ENCODE measurements at regions not wholly inside any gene's neighbourhood (a gene's known extent, or its start where the extent isn't known, plus 50 kb on each side); places are given as distances from the start of the nearest gene placed in this dataset.
"Not testable (repeated sequence)": the region's sequence is repeated elsewhere in the genome, so short reads cannot be mapped to it uniquely, and the experiment has no call there.

DNA sequence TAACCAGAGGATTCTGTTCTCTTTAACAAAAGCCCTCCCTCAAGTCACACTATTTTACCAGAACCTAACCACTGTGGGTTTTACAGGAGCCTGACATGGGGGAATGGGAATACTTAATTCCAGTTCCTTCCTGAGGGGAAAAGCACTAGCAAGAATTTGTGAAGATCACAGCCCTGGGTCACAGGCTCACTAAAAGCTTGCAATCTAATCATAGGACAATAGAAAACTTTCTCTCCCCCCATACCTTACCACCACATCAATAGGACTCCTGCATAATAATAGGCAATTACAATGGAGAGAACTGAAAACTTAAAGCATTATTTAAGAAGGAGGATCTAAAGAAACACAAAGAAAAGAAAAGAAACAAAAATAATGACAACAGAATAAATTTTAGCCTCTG is 225.8 kb upstream of the ZNF804A start:
- no peak for TF ChIP-seq EZH2 (IDR thresholded peaks at IDR 0.05; ENCODE audit: borderline replicate concordance, low read length)
- TF ChIP-seq, protein P1, sequence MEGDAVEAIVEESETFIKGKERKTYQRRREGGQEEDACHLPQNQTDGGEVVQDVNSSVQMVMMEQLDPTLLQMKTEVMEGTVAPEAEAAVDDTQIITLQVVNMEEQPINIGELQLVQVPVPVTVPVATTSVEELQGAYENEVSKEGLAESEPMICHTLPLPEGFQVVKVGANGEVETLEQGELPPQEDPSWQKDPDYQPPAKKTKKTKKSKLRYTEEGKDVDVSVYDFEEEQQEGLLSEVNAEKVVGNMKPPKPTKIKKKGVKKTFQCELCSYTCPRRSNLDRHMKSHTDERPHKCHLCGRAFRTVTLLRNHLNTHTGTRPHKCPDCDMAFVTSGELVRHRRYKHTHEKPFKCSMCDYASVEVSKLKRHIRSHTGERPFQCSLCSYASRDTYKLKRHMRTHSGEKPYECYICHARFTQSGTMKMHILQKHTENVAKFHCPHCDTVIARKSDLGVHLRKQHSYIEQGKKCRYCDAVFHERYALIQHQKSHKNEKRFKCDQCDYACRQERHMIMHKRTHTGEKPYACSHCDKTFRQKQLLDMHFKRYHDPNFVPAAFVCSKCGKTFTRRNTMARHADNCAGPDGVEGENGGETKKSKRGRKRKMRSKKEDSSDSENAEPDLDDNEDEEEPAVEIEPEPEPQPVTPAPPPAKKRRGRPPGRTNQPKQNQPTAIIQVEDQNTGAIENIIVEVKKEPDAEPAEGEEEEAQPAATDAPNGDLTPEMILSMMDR (IDR thresholded peaks at IDR 0.05; ENCODE audit: low read length), result no peak
- Histone ChIP-seq H3K9me2 (ENCODE audit: low read depth, low read length) (no peaks in the 10 kb centered on the region), H2AFZ (ENCODE audit: low read length) (no peak overlapping the region), H3K79me2 (ENCODE audit: insufficient read depth, low read length) (no peaks in the 10 kb centered on the region), H3K9ac (ENCODE audit: low read length) (no peak overlapping the region), H3K4me2 (ENCODE audit: low read length) (no peak overlapping the region), H3K9me3 (ENCODE audit: low read length) (peaks cover 24% of the 10 kb centered on the region), H3K27me3 (ENCODE audit: insufficient read depth, low read length) (no peaks in the 10 kb centered on the region), H3K36me3 (ENCODE audit: insufficient read depth, low read length) (no peaks in the 10 kb centered on the region; the same call in 1 of the 2 replicates), H3F3A (ENCODE audit: insufficient read depth, low read length) (no peaks in the 10 kb centered on the region), H4K20me1 (ENCODE audit: insufficient read depth, low read length) (no peaks in the 10 kb centered on the region), H3K27ac (ENCODE audit: low read depth, low read length, poor library complexity, severe bottlenecking) (no peak overlapping the region), H3K4me3 (ENCODE audit: low read depth, low read length, poor library complexity, severe bottlenecking) (no peak overlapping the region), H3K4me1 (ENCODE audit: insufficient read depth, low read length, severe bottlenecking) (peaks cover 5% of the 10 kb centered on the region)

DNA sequence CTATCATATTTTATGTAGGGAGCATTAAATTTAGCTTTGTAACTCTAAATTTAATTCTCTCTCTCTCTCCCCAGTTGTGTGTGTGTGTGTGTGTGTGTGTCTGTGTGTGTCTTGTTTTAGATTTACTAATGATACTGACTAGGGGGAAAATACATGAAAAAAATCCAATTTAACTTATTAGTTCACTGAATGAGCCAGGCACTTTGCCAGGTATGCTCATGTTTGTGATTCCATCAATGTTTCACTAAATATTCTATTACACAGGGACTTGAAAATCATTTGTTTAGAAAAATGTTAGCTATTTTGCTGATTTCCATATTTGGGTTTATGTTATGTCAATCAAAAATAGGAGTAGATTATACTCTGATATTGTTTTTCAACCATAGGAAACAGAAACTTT is 203.7 kb upstream of the ZNF804A start:
- peaks cover 4% of the 10 kb centered on the region for H3K4me1 ChIP-seq (ENCODE audit: insufficient read depth, low read length, severe bottlenecking)
- H3K9me3 ChIP-seq (ENCODE audit: low read length), result peaks cover 8% of the 10 kb centered on the region; the same call in 1 of the 2 replicates
- no peaks in the 10 kb centered on the region for H3F3A ChIP-seq (ENCODE audit: insufficient read depth, low read length)
- H3K4me3 ChIP-seq (ENCODE audit: low read depth, low read length, poor library complexity, severe bottlenecking), result no peak overlapping the region
- no peaks in the 10 kb centered on the region for H4K20me1 ChIP-seq (ENCODE audit: insufficient read depth, low read length)
- no peaks in the 10 kb centered on the region for H3K27me3 ChIP-seq (ENCODE audit: insufficient read depth, low read length)
- H3K4me2 ChIP-seq (ENCODE audit: low read length), result no peak overlapping the region
- H2AFZ ChIP-seq (ENCODE audit: low read length), result no peak overlapping the region
- no peak overlapping the region for H3K27ac ChIP-seq (ENCODE audit: low read depth, low read length, poor library complexity, severe bottlenecking)
- H3K79me2 ChIP-seq (ENCODE audit: insufficient read depth, low read length), result no peaks in the 10 kb centered on the region
- TF ChIP-seq EZH2 (IDR thresholded peaks at IDR 0.05; ENCODE audit: borderline replicate concordance, low read length), result no peak
- H3K9me2 ChIP-seq (ENCODE audit: low read depth, low read length), result no peaks in the 10 kb centered on the region
- H3K9ac ChIP-seq (ENCODE audit: low read length), result no peak overlapping the region
- H3K36me3 ChIP-seq (ENCODE audit: insufficient read depth, low read length), result no peaks in the 10 kb centered on the region

GRCh38 chr2:184402381-184402780 is 195.9 kb upstream of the ZNF804A start:
- no peak overlapping the region for H3K4me3 ChIP-seq (ENCODE audit: low read depth, low read length, poor library complexity, severe bottlenecking)
- H3F3A ChIP-seq (ENCODE audit: insufficient read depth, low read length), result no peaks in the 10 kb centered on the region
- H2AFZ ChIP-seq (ENCODE audit: low read length), result no peak overlapping the region
- no peak overlapping the region for H3K4me2 ChIP-seq (ENCODE audit: low read length)
- H3K9me3 ChIP-seq (ENCODE audit: low read length), result peaks cover 15% of the 10 kb centered on the region
- no peaks in the 10 kb centered on the region for H4K20me1 ChIP-seq (ENCODE audit: insufficient read depth, low read length)
- no peak overlapping the region for H3K9ac ChIP-seq (ENCODE audit: low read length)
- TF ChIP-seq EZH2 (IDR thresholded peaks at IDR 0.05; ENCODE audit: borderline replicate concordance, low read length), result no peak
- TF ChIP-seq, protein P1 (IDR thresholded peaks at IDR 0.05; ENCODE audit: low read length), result no peak
- no peaks in the 10 kb centered on the region for H3K4me1 ChIP-seq (ENCODE audit: insufficient read depth, low read length, severe bottlenecking)
- H3K27ac ChIP-seq (ENCODE audit: low read depth, low read length, poor library complexity, severe bottlenecking), result no peak overlapping the region
- H3K79me2 ChIP-seq (ENCODE audit: insufficient read depth, low read length), result no peaks in the 10 kb centered on the region
- no peaks in the 10 kb centered on the region for H3K9me2 ChIP-seq (ENCODE audit: low read depth, low read length)
- no peaks in the 10 kb centered on the region; the same call in 1 of the 2 replicates for H3K36me3 ChIP-seq (ENCODE audit: insufficient read depth, low read length)
- H3K27me3 ChIP-seq (ENCODE audit: insufficient read depth, low read length), result no peaks in the 10 kb centered on the region

- H3K9me2 ChIP-seq (ENCODE audit: low read depth, low read length); H3K4me3 ChIP-seq (ENCODE audit: low read depth, low read length, poor library complexity, severe bottlenecking); H3K79me2 ChIP-seq (ENCODE audit: insufficient read depth, low read length); H3K36me3 ChIP-seq (ENCODE audit: insufficient read depth, low read length); H2AFZ ChIP-seq (ENCODE audit: low read length); H3K4me2 ChIP-seq (ENCODE audit: low read length); H3K9ac ChIP-seq (ENCODE audit: low read length); H3K27ac ChIP-seq (ENCODE audit: low read depth, low read length, poor library complexity, severe bottlenecking); H4K20me1 ChIP-seq (ENCODE audit: insufficient read depth, low read length); H3K4me1 ChIP-seq (ENCODE audit: insufficient read depth, low read length, severe bottlenecking); H3F3A ChIP-seq (ENCODE audit: insufficient read depth, low read length); H3K27me3 ChIP-seq (ENCODE audit: insufficient read depth, low read length): not testable (repeated sequence)
- H3K9me3 ChIP-seq (ENCODE audit: low read length), result peaks cover 13% of the 10 kb centered on the region; the same call in 1 of the 2 replicates
These were observed 191.2 kb upstream of the ZNF804A start for GRCh38 chr2:184407041-184407630.

All from OCI-LY1 (cell line).